ENCODE measurements at regions not wholly inside any gene's neighbourhood (a gene's known extent, or its start where the extent isn't known, plus 50 kb on each side); places are given as distances from the start of the nearest gene placed in this dataset.
A peak's percentile ranks its signal among the peaks of the same experiment; 100 is the strongest.

- H3K4me3 ChIP-seq (ENCODE audit: low read depth, low read length): no peak overlapping the region
- TF ChIP-seq CTCF (IDR thresholded peaks at IDR 0.05; ENCODE audit: control insufficient read depth, extremely low read depth, insufficient read depth): no peak
- no peak for DNase-seq (ENCODE audit: low read depth)
These were observed 479.2 kb downstream of the CDH26 start for GRCh38 chr20:60437418-60437817.

GRCh38 chr20:60446267-60447111 lies 488.3 kb downstream of the CDH26 start:
- DNase-seq (ENCODE audit: low read depth): no peak
- no peak for TF ChIP-seq CTCF (IDR thresholded peaks at IDR 0.05; ENCODE audit: control insufficient read depth, extremely low read depth, insufficient read depth)
- H3K4me3 ChIP-seq (ENCODE audit: low read depth, low read length): no peak overlapping the region

- no peak for DNase-seq (ENCODE audit: low read depth)
- TF ChIP-seq CTCF (IDR thresholded peaks at IDR 0.05; ENCODE audit: control insufficient read depth, extremely low read depth, insufficient read depth): no peak
- no peak overlapping the region for H3K4me3 ChIP-seq (ENCODE audit: low read depth, low read length)
These were observed 489.5 kb downstream of the CDH26 start for GRCh38 chr20:60447703-60448102.

GRCh38 chr20:60453388-60454246 lies 495.4 kb downstream of the CDH26 start:
- H3K4me3 ChIP-seq (ENCODE audit: low read depth, low read length): no peak overlapping the region
- DNase-seq (ENCODE audit: low read depth): no peak
- peak; percentile 42 for TF ChIP-seq CTCF (IDR thresholded peaks at IDR 0.05; ENCODE audit: control insufficient read depth, extremely low read depth, insufficient read depth)

GRCh38 chr20:60454491-60454890 lies 496.3 kb downstream of the CDH26 start:
- no peak for DNase-seq (ENCODE audit: low read depth)
- no peak overlapping the region for H3K4me3 ChIP-seq (ENCODE audit: low read depth, low read length)
- no peak for TF ChIP-seq CTCF (IDR thresholded peaks at IDR 0.05; ENCODE audit: control insufficient read depth, extremely low read depth, insufficient read depth)

- no peak for DNase-seq (ENCODE audit: low read depth)
- no peak for TF ChIP-seq CTCF (IDR thresholded peaks at IDR 0.05; ENCODE audit: control insufficient read depth, extremely low read depth, insufficient read depth)
- H3K4me3 ChIP-seq (ENCODE audit: low read depth, low read length): no peak overlapping the region
These were observed 497.0 kb downstream of the CDH26 start for GRCh38 chr20:60455272-60455671.
